ENCODE measurements at regions not wholly inside any gene's neighbourhood (a gene's known extent, or its start where the extent isn't known, plus 50 kb on each side); places are given as distances from the start of the nearest gene placed in this dataset.

DNA sequence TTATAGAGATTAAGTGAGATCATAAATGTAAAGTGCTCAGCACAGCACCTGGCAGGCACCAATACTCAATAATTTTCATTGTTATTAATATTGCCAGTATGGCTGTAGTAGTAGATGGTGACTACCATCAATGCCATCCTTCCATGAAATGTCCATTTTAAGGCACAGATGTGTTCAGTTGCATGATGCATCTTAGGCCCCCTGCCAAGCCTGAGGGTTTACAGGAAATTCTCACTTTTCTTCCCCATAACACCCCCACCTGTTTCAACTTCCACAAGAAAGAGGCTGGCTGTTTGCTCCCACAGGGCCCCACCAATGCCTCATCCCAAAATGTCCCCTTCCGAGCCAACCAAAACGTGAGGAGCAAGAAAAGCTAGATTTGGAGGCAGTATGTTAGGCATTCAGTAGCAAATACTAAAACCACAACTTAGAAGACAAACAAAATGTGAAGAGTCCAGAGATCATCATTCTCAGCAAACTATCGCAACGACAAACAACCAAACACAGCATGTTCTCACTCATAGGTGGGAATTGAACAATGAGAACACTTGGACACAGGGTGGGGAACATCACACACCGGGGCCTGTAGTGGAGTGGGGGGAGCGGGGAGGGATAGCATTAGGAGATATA lies 110.6 kb upstream of the NHSL1 start (continued):
- TF ChIP-seq, protein P1, sequence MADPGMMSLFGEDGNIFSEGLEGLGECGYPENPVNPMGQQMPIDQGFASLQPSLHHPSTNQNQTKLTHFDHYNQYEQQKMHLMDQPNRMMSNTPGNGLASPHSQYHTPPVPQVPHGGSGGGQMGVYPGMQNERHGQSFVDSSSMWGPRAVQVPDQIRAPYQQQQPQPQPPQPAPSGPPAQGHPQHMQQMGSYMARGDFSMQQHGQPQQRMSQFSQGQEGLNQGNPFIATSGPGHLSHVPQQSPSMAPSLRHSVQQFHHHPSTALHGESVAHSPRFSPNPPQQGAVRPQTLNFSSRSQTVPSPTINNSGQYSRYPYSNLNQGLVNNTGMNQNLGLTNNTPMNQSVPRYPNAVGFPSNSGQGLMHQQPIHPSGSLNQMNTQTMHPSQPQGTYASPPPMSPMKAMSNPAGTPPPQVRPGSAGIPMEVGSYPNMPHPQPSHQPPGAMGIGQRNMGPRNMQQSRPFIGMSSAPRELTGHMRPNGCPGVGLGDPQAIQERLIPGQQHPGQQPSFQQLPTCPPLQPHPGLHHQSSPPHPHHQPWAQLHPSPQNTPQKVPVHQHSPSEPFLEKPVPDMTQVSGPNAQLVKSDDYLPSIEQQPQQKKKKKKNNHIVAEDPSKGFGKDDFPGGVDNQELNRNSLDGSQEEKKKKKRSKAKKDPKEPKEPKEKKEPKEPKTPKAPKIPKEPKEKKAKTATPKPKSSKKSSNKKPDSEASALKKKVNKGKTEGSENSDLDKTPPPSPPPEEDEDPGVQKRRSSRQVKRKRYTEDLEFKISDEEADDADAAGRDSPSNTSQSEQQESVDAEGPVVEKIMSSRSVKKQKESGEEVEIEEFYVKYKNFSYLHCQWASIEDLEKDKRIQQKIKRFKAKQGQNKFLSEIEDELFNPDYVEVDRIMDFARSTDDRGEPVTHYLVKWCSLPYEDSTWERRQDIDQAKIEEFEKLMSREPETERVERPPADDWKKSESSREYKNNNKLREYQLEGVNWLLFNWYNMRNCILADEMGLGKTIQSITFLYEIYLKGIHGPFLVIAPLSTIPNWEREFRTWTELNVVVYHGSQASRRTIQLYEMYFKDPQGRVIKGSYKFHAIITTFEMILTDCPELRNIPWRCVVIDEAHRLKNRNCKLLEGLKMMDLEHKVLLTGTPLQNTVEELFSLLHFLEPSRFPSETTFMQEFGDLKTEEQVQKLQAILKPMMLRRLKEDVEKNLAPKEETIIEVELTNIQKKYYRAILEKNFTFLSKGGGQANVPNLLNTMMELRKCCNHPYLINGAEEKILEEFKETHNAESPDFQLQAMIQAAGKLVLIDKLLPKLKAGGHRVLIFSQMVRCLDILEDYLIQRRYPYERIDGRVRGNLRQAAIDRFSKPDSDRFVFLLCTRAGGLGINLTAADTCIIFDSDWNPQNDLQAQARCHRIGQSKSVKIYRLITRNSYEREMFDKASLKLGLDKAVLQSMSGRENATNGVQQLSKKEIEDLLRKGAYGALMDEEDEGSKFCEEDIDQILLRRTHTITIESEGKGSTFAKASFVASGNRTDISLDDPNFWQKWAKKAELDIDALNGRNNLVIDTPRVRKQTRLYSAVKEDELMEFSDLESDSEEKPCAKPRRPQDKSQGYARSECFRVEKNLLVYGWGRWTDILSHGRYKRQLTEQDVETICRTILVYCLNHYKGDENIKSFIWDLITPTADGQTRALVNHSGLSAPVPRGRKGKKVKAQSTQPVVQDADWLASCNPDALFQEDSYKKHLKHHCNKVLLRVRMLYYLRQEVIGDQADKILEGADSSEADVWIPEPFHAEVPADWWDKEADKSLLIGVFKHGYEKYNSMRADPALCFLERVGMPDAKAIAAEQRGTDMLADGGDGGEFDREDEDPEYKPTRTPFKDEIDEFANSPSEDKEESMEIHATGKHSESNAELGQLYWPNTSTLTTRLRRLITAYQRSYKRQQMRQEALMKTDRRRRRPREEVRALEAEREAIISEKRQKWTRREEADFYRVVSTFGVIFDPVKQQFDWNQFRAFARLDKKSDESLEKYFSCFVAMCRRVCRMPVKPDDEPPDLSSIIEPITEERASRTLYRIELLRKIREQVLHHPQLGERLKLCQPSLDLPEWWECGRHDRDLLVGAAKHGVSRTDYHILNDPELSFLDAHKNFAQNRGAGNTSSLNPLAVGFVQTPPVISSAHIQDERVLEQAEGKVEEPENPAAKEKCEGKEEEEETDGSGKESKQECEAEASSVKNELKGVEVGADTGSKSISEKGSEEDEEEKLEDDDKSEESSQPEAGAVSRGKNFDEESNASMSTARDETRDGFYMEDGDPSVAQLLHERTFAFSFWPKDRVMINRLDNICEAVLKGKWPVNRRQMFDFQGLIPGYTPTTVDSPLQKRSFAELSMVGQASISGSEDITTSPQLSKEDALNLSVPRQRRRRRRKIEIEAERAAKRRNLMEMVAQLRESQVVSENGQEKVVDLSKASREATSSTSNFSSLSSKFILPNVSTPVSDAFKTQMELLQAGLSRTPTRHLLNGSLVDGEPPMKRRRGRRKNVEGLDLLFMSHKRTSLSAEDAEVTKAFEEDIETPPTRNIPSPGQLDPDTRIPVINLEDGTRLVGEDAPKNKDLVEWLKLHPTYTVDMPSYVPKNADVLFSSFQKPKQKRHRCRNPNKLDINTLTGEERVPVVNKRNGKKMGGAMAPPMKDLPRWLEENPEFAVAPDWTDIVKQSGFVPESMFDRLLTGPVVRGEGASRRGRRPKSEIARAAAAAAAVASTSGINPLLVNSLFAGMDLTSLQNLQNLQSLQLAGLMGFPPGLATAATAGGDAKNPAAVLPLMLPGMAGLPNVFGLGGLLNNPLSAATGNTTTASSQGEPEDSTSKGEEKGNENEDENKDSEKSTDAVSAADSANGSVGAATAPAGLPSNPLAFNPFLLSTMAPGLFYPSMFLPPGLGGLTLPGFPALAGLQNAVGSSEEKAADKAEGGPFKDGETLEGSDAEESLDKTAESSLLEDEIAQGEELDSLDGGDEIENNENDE (IDR thresholded peaks at IDR 0.05; ENCODE audit: insufficient replicate concordance, low read length): no peak
- no peak for TF ChIP-seq CEBPB (IDR thresholded peaks at IDR 0.05; ENCODE audit: low read depth, low read length)
- TF ChIP-seq SP2 (IDR thresholded peaks at IDR 0.05; ENCODE audit: low read length): no peak
